Neutrophil (primary cell): ENCODE measurements at regions not wholly inside any gene's neighbourhood (a gene's known extent, or its start where the extent isn't known, plus 50 kb on each side); places are given as distances from the start of the nearest gene placed in this dataset.

ENCODE experiments used
- H3K27ac ChIP-seq: fragments of 200-600 bp; sonication (generic); 2 replicates; pipeline ENCODE4 v1.5.1; 2016; ENCODE audit warnings: mild to moderate bottlenecking, moderate library complexity
- H3K27me3 ChIP-seq: fragments of 200-600 bp; sonication (generic); 2 replicates; pipeline ENCODE4 v1.6.0; 2016; ENCODE audit warnings: mild to moderate bottlenecking
- H3K36me3 ChIP-seq: fragments of 200-600 bp; sonication (generic); 2 replicates; pipeline ENCODE4 v1.5.1; 2017
- H3K4me1 ChIP-seq, 2 experiments: fragments of 200-600 bp in 1 of 2; sonication (generic) in 1 of 2; 1 replicate in 1 of 2; 2 replicates in 1 of 2; pipeline versions ENCODE4 v1.5.1 to v1.6.1; 2013 to 2016; ENCODE audit warnings: low read depth in 1 of 2, low read length in 1 of 2, mild to moderate bottlenecking in 1 of 2, moderate library complexity in 1 of 2; ENCODE audit not compliant: control insufficient read depth in 1 of 2, insufficient read depth in 1 of 2
- H3K4me3 ChIP-seq, 2 experiments: fragments of 200-600 bp in 1 of 2; sonication (generic) in 1 of 2; 1 replicate in 1 of 2; 2 replicates in 1 of 2; pipeline ENCODE4 v1.5.1; 2013 to 2016; ENCODE audit warnings: low read depth in 1 of 2, low read length in 1 of 2, mild to moderate bottlenecking in 1 of 2, moderate library complexity in 1 of 2
- H3K9me3 ChIP-seq: fragments of 200-600 bp; sonication (generic); 2 replicates; pipeline ENCODE4 v1.5.1; 2016
- CTCF ChIP-seq: fragments of 200-600 bp; sonication (generic); IDR thresholded peaks from 2 replicates; pipeline ENCODE4 v1.5.1; 2016; ENCODE audit warnings: antibody characterized with exemption

GRCh38 chr13:48862572-48862971 lies 113.1 kb upstream of the FNDC3A start:
- TF ChIP-seq CTCF = no peak
- peak overlapping the region; percentile 87 for H3K27ac ChIP-seq
- no peaks in the 10 kb centered on the region for H3K9me3 ChIP-seq
- peaks cover 48 to 72% of the 10 kb centered on the region in 2 experiments for H3K4me1 ChIP-seq
- H3K4me3 ChIP-seq = peak overlapping the region in 1 of 2 experiments; percentile 15
- no peaks in the 10 kb centered on the region for H3K27me3 ChIP-seq
- no peaks in the 10 kb centered on the region for H3K36me3 ChIP-seq

GRCh38 chr13:48864100-48864499 lies 111.6 kb upstream of the FNDC3A start:
- no peak for TF ChIP-seq CTCF
- Histone ChIP-seq H3K9me3 (no peaks in the 10 kb centered on the region), H3K4me1 (peaks cover 38 to 61% of the 10 kb centered on the region in 2 experiments), H3K27me3 (no peaks in the 10 kb centered on the region), H3K27ac (peak overlapping the region; percentile 87), H3K36me3 (no peaks in the 10 kb centered on the region), H3K4me3 (no peak overlapping the region)

- TF ChIP-seq CTCF = no peak
- Histone ChIP-seq H3K27ac (peak overlapping the region; percentile 66), H3K9me3 (no peaks in the 10 kb centered on the region), H3K36me3 (no peaks in the 10 kb centered on the region), H3K4me3 (no peak overlapping the region), H3K4me1 (peaks cover 23 to 39% of the 10 kb centered on the region in 2 experiments), H3K27me3 (no peaks in the 10 kb centered on the region)
These were observed 109.5 kb upstream of the FNDC3A start for GRCh38 chr13:48866249-48866648.

GRCh38 chr13:48873081-48873480 lies 102.6 kb upstream of the FNDC3A start:
- TF ChIP-seq CTCF = no peak
- H3K27ac ChIP-seq = no peak overlapping the region
- no peaks in the 10 kb centered on the region for H3K4me1 ChIP-seq

GRCh38 chr13:48873587-48873986 lies 102.1 kb upstream of the FNDC3A start:
- H3K27me3 ChIP-seq = no peaks in the 10 kb centered on the region
- no peak overlapping the region for H3K4me3 ChIP-seq
- no peaks in the 10 kb centered on the region for H3K4me1 ChIP-seq
- no peak overlapping the region for H3K27ac ChIP-seq
- no peaks in the 10 kb centered on the region for H3K9me3 ChIP-seq
- no peak for TF ChIP-seq CTCF
- no peaks in the 10 kb centered on the region for H3K36me3 ChIP-seq

More at GRCh38 chr13:48873081-48873480, 102.6 kb upstream of the FNDC3A start:
- Histone ChIP-seq H3K36me3 (no peaks in the 10 kb centered on the region), H3K9me3 (no peaks in the 10 kb centered on the region), H3K27me3 (no peaks in the 10 kb centered on the region), H3K4me3 (no peak overlapping the region)

- Histone ChIP-seq H3K9me3 (no peaks in the 10 kb centered on the region), H3K4me3 (no peak overlapping the region), H3K27me3 (no peaks in the 10 kb centered on the region), H3K4me1 (no peaks in the 10 kb centered on the region), H3K27ac (no peak overlapping the region), H3K36me3 (no peaks in the 10 kb centered on the region)
- no peak for TF ChIP-seq CTCF
These were observed 101.5 kb upstream of the FNDC3A start for GRCh38 chr13:48874165-48874564.
